MCF 10A (cell line): ENCODE measurements at regions not wholly inside any gene's neighbourhood (a gene's known extent, or its start where the extent isn't known, plus 50 kb on each side); places are given as distances from the start of the nearest gene placed in this dataset.
"Not testable (repeated sequence)": the region's sequence is repeated elsewhere in the genome, so short reads cannot be mapped to it uniquely, and the experiment has no call there.

Source experiments
- BruUV-seq: library from RNA; stranded (reverse); fragments of 400-500 nt; replicated peaks from 2 replicates; lab custom pipeline; 2021; lab: Mats Ljungman, UMichigan
- CTCF ChIA-PET: fragments of 300-600 bp; sonication (Branson Sonifier 250); formaldehyde crosslinking; extraction: SDS; loops from one replicate; lab custom pipeline; 2021; ENCODE audit warnings: antibody characterized with exemption, inconsistent platforms; lab: Yijun Ruan, JAX
- POLR2A ChIA-PET: fragments of 300-600, 350-650 bp; sonication (Branson Sonifier 250); formaldehyde crosslinking; extraction: SDS; loops from one replicate; lab custom pipeline; 2020; ENCODE audit warnings: antibody characterized with exemption, inconsistent platforms; lab: Yijun Ruan, JAX
- DNase-seq: peaks from one replicate; pipeline ENCODE4 v3.0.0-alpha.2; 2018; ENCODE audit not compliant: unreplicated experiment
- H3K27ac Mint-ChIP-seq: one replicate; pipeline ENCODE4 v1.8.0; 2022; ENCODE audit warnings: mild to moderate bottlenecking, low read depth, mixed read lengths; ENCODE audit not compliant: unreplicated experiment
- H3K27me3 Mint-ChIP-seq: one replicate; pipeline ENCODE4 v1.8.0; 2022; ENCODE audit warnings: mixed read lengths; ENCODE audit not compliant: insufficient read depth, unreplicated experiment
- H3K36me3 Mint-ChIP-seq: one replicate; pipeline ENCODE4 v1.8.0; 2022; ENCODE audit warnings: mild to moderate bottlenecking, moderate library complexity, mixed read lengths; ENCODE audit not compliant: insufficient read depth, unreplicated experiment
- H3K4me1 Mint-ChIP-seq: one replicate; pipeline ENCODE4 v1.8.0; 2022; ENCODE audit warnings: mixed read lengths; ENCODE audit not compliant: insufficient read depth, unreplicated experiment
- H3K4me3 Mint-ChIP-seq: one replicate; pipeline ENCODE4 v1.8.0; 2022; ENCODE audit warnings: mild to moderate bottlenecking, moderate library complexity, mixed read lengths; ENCODE audit not compliant: unreplicated experiment
- H3K9me3 Mint-ChIP-seq: one replicate; pipeline ENCODE4 v1.8.0; 2022; ENCODE audit warnings: mixed read lengths; ENCODE audit not compliant: unreplicated experiment
- CTCF ChIP-seq: fragments of 200-600 bp; IDR thresholded peaks from one replicate; pipeline ENCODE4 v1.8.0; 2022; ENCODE audit warnings: antibody characterized with exemption, mild to moderate bottlenecking; ENCODE audit not compliant: unreplicated experiment
- intact Hi-C: fragments of 100-400 bp; cut with micrococcal nuclease; formaldehyde crosslinking; loops from 2 replicates; pipeline ENCODE4 v1.14.1; 2022

- no peak overlapping the region for H3K4me3 Mint-ChIP-seq
- no peaks in the 10 kb centered on the region for H3K4me1 Mint-ChIP-seq
- ChIA-PET POLR2A (interaction anchor here (0.9 to 1.0 kb wide), 2 partner anchors 9 to 121 kb away, joined by 3 to 6 read pairs; no protein-coding TSS in a partner anchor), CTCF (interaction anchor here (0.6 to 1.0 kb wide), 3 partner anchors 9 to 120 kb away, joined by 3 to 4 read pairs (median 3); no protein-coding TSS in a partner anchor)
- peaks cover 50% of the 10 kb centered on the region for H3K27me3 Mint-ChIP-seq
- peaks cover 5% of the 10 kb centered on the region for H3K36me3 Mint-ChIP-seq
- intact Hi-C loops, result no loop called here
- no peaks in the 10 kb centered on the region for H3K9me3 Mint-ChIP-seq
- DNase-seq, result no peak
- BruUV-seq, result no TSS peak
- no peak overlapping the region for H3K27ac Mint-ChIP-seq
- no peak for TF ChIP-seq CTCF
These were observed 237.4 kb downstream of the MFSD1 start for GRCh38 chr3:159039286-159039685.

- H3K27me3 Mint-ChIP-seq, result peaks cover 10% of the 10 kb centered on the region
- CTCF ChIA-PET, result interaction anchor here (0.6 kb wide), 1 partner anchor 50 kb away, joined by 4 read pairs; no protein-coding TSS in a partner anchor
- BruUV-seq, result no TSS peak
- H3K4me1 Mint-ChIP-seq, result no peaks in the 10 kb centered on the region
- POLR2A ChIA-PET, result no interaction called here
- TF ChIP-seq CTCF, result no peak
- H3K4me3 Mint-ChIP-seq, result no peak overlapping the region
- DNase-seq, result no peak
- H3K36me3 Mint-ChIP-seq, result peaks cover 5% of the 10 kb centered on the region
- no peak overlapping the region for H3K27ac Mint-ChIP-seq
- intact Hi-C loops, result no loop called here
- no peaks in the 10 kb centered on the region for H3K9me3 Mint-ChIP-seq
These were observed 243.5 kb downstream of the MFSD1 start for GRCh38 chr3:159045279-159045885.

- POLR2A ChIA-PET, result no interaction called here
- no TSS peak for BruUV-seq
- intact Hi-C loops, result no loop called here
- Mint-ChIP-seq H3K36me3 (no peaks in the 10 kb centered on the region), H3K4me3 (no peak overlapping the region), H3K27ac (no peak overlapping the region), H3K9me3 (no peaks in the 10 kb centered on the region), H3K4me1 (no peaks in the 10 kb centered on the region), H3K27me3 (no peaks in the 10 kb centered on the region)
- TF ChIP-seq CTCF, result no peak
- no peak for DNase-seq
- CTCF ChIA-PET, result interaction anchor here (0.6 kb wide), 1 partner anchor 955 kb away, joined by 3 read pairs; no protein-coding TSS in a partner anchor
These were observed 245.5 kb downstream of the MFSD1 start for GRCh38 chr3:159047361-159047760.

GRCh38 chr3:159052494-159052893, 250.6 kb downstream of the MFSD1 start:
- intact Hi-C loops, BruUV-seq, H3K4me1 Mint-ChIP-seq, H3K9me3 Mint-ChIP-seq, POLR2A ChIA-PET, H3K27ac Mint-ChIP-seq, H3K27me3 Mint-ChIP-seq, H3K36me3 Mint-ChIP-seq, CTCF ChIA-PET, DNase-seq, H3K4me3 Mint-ChIP-seq: not testable (repeated sequence)
